Parathyroid adenoma (tissue), 2 donors: ENCODE measurements at regions not wholly inside any gene's neighbourhood (a gene's known extent, or its start where the extent isn't known, plus 50 kb on each side); places are given as distances from the start of the nearest gene placed in this dataset.

Source experiments
- H2AFZ ChIP-seq: fragments of 300-600 bp; sonication (generic); one replicate; pipeline ENCODE4 v1.7.0; 2017; ENCODE audit warnings: antibody characterized with exemption, mild to moderate bottlenecking
- H3K27ac ChIP-seq: fragments of 300-600 bp; sonication (generic); one replicate; pipeline ENCODE4 v1.7.0; 2017
- H3K27me3 ChIP-seq: fragments of 300-600 bp; sonication (generic); one replicate; pipeline ENCODE4 v1.7.0; 2017; ENCODE audit warnings: low read length; ENCODE audit not compliant: control insufficient read depth, insufficient read depth
- H3K36me3 ChIP-seq: fragments of 300-600 bp; sonication (generic); one replicate; pipeline ENCODE4 v1.7.0; 2017; ENCODE audit warnings: low read length; ENCODE audit not compliant: control insufficient read depth, insufficient read depth
- H3K4me1 ChIP-seq: fragments of 300-600 bp; sonication (generic); one replicate; pipeline ENCODE4 v1.7.0; 2017; ENCODE audit warnings: control low read depth
- H3K4me2 ChIP-seq: fragments of 300-600 bp; sonication (generic); one replicate; pipeline ENCODE4 v1.7.0; 2017; ENCODE audit warnings: low read length
- H3K4me3 ChIP-seq: fragments of 300-600 bp; sonication (generic); one replicate; pipeline ENCODE4 v1.7.0; 2017; ENCODE audit warnings: low read depth, low read length
- H3K79me2 ChIP-seq: fragments of 300-600 bp; sonication (generic); one replicate; pipeline ENCODE4 v1.7.0; 2017; ENCODE audit warnings: control low read depth
- H3K9ac ChIP-seq: fragments of 300-600 bp; sonication (generic); one replicate; pipeline ENCODE4 v1.7.0; 2017; ENCODE audit warnings: mild to moderate bottlenecking
- H3K9me3 ChIP-seq: fragments of 300-600 bp; sonication (generic); one replicate; pipeline ENCODE4 v1.7.0; 2017; ENCODE audit warnings: low read length; ENCODE audit not compliant: control insufficient read depth
- TF ChIP-seq, protein P1 (sequence below): fragments of 300-600 bp; sonication (generic); IDR thresholded peaks from one replicate; pipeline ENCODE4 v1.7.0; 2017; ENCODE audit warnings: antibody characterized with exemption, mild to moderate bottlenecking
- donor health status: primary hyperparathyroidism.

DNA sequence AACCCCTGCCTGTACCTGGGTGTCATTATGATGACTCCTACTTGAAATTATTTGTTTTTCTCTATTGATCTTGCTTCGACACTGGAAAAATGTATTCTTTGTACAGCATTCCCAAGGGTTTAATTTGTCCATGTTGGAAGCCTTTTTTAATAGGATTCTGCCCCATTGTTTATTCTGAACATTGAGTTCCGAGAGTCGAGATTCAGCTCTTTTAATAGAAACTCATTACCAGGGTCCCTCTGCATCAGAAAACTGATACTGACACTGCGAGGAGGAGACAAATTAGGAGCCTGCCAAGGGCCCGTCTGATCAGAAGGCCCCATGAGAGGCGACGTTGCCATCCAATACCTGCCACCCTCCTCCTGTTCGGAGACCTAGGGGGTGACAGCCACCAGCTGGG lies 260.5 kb upstream of the ZMIZ1 start:
- Histone ChIP-seq H3K4me3 (no peak overlapping the region), H3K27me3 (no peaks in the 10 kb centered on the region), H2AFZ (no peak overlapping the region), H3K4me1 (no peaks in the 10 kb centered on the region), H3K27ac (no peak overlapping the region), H3K4me2 (no peak overlapping the region), H3K9me3 (no peaks in the 10 kb centered on the region), H3K79me2 (no peaks in the 10 kb centered on the region), H3K36me3 (no peaks in the 10 kb centered on the region), H3K9ac (no peak overlapping the region)
- TF ChIP-seq, protein P1, sequence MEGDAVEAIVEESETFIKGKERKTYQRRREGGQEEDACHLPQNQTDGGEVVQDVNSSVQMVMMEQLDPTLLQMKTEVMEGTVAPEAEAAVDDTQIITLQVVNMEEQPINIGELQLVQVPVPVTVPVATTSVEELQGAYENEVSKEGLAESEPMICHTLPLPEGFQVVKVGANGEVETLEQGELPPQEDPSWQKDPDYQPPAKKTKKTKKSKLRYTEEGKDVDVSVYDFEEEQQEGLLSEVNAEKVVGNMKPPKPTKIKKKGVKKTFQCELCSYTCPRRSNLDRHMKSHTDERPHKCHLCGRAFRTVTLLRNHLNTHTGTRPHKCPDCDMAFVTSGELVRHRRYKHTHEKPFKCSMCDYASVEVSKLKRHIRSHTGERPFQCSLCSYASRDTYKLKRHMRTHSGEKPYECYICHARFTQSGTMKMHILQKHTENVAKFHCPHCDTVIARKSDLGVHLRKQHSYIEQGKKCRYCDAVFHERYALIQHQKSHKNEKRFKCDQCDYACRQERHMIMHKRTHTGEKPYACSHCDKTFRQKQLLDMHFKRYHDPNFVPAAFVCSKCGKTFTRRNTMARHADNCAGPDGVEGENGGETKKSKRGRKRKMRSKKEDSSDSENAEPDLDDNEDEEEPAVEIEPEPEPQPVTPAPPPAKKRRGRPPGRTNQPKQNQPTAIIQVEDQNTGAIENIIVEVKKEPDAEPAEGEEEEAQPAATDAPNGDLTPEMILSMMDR = no peak

DNA sequence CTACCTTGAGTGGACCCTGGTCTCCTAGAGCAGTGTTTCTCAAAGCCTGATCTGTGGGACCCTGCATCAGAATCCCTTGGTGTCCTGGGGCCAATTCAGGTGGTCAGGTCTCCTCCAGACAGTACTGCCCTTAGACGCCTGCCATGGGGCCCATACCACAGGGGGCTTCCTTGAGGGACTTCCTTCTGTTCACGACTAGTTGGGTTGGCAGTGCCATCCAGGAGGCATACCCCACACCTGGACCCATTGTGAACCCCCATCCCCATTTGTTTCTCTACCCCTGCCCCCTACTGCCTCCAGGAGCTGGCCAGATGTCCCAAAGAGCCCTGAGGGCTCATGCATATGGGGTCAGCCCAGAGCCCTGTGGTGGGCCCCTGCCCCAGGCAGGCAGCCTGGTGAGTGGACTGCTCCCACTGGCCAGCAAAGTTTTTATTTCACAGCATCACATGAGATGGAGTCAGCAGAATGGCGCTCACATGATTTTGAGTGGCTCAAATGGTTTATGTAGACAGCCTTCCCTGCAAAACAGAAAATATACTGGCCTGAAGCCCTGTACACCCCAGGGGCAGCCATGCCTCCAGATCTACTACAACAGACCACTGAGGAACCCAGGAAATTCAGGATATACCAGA lies 259.9 kb upstream of the ZMIZ1 start:
- no peaks in the 10 kb centered on the region for H3K9me3 ChIP-seq
- no peak overlapping the region for H3K27ac ChIP-seq
- H3K36me3 ChIP-seq = no peaks in the 10 kb centered on the region
- no peak overlapping the region for H2AFZ ChIP-seq
- H3K79me2 ChIP-seq = no peaks in the 10 kb centered on the region
- no peak overlapping the region for H3K4me3 ChIP-seq
- no peaks in the 10 kb centered on the region for H3K4me1 ChIP-seq
- H3K4me2 ChIP-seq = no peak overlapping the region
- H3K27me3 ChIP-seq = no peaks in the 10 kb centered on the region
- TF ChIP-seq, protein P1 = no peak
- no peak overlapping the region for H3K9ac ChIP-seq

DNA sequence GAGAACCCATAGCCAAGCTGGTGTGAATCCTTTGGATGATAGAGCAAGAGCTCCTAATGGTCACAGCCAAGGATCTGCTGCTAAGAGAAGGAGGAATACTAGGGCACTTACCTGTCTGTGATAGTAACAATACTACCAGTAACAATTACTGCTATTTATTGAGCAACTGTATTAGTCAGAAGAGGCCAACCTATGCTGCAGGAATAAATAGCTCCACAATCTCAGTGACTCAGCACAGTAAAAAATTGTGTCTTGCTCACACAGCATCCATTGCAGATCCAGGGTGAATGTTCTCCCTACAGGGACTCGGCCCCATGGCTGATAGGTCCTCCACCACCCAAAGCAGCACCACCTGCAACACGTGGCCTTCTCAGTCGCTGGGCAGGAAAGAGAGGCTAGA lies 257.6 kb upstream of the ZMIZ1 start:
- peaks cover 5% of the 10 kb centered on the region for H3K4me1 ChIP-seq
- H3K4me3 ChIP-seq = no peak overlapping the region
- no peaks in the 10 kb centered on the region for H3K36me3 ChIP-seq
- TF ChIP-seq, protein P1 = no peak
- H3K9me3 ChIP-seq = no peaks in the 10 kb centered on the region
- no peaks in the 10 kb centered on the region for H3K79me2 ChIP-seq
- no peak overlapping the region for H2AFZ ChIP-seq
- H3K4me2 ChIP-seq = no peak overlapping the region
- no peaks in the 10 kb centered on the region for H3K27me3 ChIP-seq
- no peak overlapping the region for H3K27ac ChIP-seq
- H3K9ac ChIP-seq = no peak overlapping the region

DNA sequence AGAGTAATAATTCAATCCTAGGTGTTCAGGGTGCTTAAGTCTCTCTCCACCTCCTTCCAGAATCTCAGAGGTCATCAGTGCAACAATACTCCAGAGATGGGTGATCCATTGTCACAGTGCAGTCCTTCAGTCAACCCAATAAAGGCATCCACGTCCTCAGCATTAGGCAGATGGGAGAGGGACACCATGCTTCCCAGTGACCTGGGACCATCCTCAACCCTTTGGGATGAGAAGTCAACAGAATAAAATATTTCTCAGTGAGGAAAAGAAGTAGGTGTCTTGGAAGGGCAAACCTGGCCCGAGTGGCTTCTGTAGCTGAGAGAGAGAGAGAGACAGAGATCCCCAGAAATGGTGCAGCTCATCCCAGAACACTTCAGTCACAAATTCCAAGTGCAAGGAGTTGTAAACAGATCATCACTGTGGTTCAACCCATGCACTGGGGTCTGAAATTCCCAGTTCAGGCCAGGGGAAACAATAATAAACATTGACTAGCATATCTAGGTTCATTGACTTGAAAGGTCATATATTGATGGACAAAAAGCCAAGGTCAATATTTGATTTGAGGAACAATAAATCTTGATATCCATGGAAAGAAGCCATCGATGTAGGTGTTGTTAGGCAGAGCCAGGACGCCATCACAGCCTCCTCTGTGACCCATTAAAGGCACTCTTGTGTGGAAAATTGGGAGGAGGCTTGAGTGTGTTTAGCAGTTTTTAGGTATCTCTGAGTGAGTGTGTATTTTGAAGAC lies 256.0 kb upstream of the ZMIZ1 start:
- Histone ChIP-seq H3K4me2 (no peak overlapping the region), H3K9me3 (no peaks in the 10 kb centered on the region), H2AFZ (no peak overlapping the region), H3K27ac (no peak overlapping the region), H3K27me3 (no peaks in the 10 kb centered on the region), H3K4me3 (no peak overlapping the region), H3K4me1 (peaks cover 16% of the 10 kb centered on the region), H3K36me3 (no peaks in the 10 kb centered on the region), H3K9ac (no peak overlapping the region), H3K79me2 (no peaks in the 10 kb centered on the region)
- TF ChIP-seq, protein P1 = no peak

DNA sequence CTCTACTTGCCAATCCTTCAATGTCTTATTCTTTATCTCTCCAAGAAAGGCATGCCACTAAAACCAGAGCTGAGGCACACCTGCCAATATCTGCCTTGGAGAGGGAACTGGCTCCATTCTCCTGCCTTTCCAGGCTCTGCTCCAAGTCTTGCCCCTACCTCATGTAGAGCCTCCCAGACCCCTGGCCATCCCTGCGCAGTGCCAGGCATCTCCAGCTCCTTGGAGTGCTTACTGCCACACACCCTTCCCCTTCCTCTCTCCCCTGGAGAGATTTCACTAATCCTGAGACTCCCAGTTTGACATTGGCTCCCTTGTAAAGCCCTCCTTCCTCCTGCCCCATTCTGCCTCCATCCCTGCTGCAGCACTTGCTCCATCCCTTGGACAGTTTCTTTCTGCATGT lies 255.2 kb upstream of the ZMIZ1 start:
- no peak overlapping the region for H3K9ac ChIP-seq
- H3K4me2 ChIP-seq = no peak overlapping the region
- no peak overlapping the region for H3K4me3 ChIP-seq
- no peaks in the 10 kb centered on the region for H3K36me3 ChIP-seq
- H3K27me3 ChIP-seq = no peaks in the 10 kb centered on the region
- H3K79me2 ChIP-seq = no peaks in the 10 kb centered on the region
- H3K9me3 ChIP-seq = no peaks in the 10 kb centered on the region
- TF ChIP-seq, protein P1 = no peak
- H2AFZ ChIP-seq = no peak overlapping the region
- peaks cover 24% of the 10 kb centered on the region for H3K4me1 ChIP-seq
- H3K27ac ChIP-seq = no peak overlapping the region
